Stomach (tissue), 4 donors: ENCODE measurements at regions not wholly inside any gene's neighbourhood (a gene's known extent, or its start where the extent isn't known, plus 50 kb on each side); places are given as distances from the start of the nearest gene placed in this dataset.

Experiments used
- CTCF ChIP-seq, 7 experiments: fragments of 450-650 bp in 4 of 7; fragments of 200-600 bp in 3 of 7; sonication (generic) in 3 of 7; IDR thresholded peaks; one replicate each; pipeline ENCODE4 v1.5.1; 2016 to 2019; ENCODE audit warnings: antibody characterized with exemption in 7 of 7, control low read depth in 2 of 7, mild to moderate bottlenecking in 1 of 7
- EP300 ChIP-seq: sonication (generic); formaldehyde crosslinking; IDR thresholded peaks from one replicate; pipeline ENCODE4 v1.6.1; 2017; ENCODE audit warnings: antibody characterized with exemption
- POLR2A ChIP-seq, 4 donors: fragments of 450-650 bp; IDR thresholded peaks; one replicate each; pipeline ENCODE4 v1.6.1; 2016; ENCODE audit warnings: antibody characterized with exemption in 4 of 4, control low read depth in 2 of 4, mild to moderate bottlenecking in 1 of 4, moderate library complexity in 1 of 4
- POLR2AphosphoS5 ChIP-seq, 3 donors: sonication (generic); formaldehyde crosslinking; IDR thresholded peaks; one replicate each; pipeline ENCODE4 v1.6.1; 2016; ENCODE audit warnings: antibody characterized with exemption in 3 of 3

GRCh38 chr4:62487016-62487415 lies 1286.9 kb downstream of the ADGRL3 start:
- TF ChIP-seq CTCF (IDR thresholded peaks at IDR 0.05) (no peak), POLR2A (IDR thresholded peaks at IDR 0.05) (no peak), EP300 (no peak), POLR2AphosphoS5 (IDR thresholded peaks at IDR 0.05) (no peak)
